Cardiac fibroblast (primary cell): ENCODE measurements at regions not wholly inside any gene's neighbourhood (a gene's known extent, or its start where the extent isn't known, plus 50 kb on each side); places are given as distances from the start of the nearest gene placed in this dataset.

ENCODE experiments used
- DNase-seq, 2 donors: peaks; one replicate each; pipeline versions ENCODE4 v3.0.0 to v3.0.0-alpha.2; 2010; ENCODE audit warnings: low read depth in 2 of 2
- H3K4me3 ChIP-seq, 2 donors: replicated peaks in 1 of 2; 1 replicate in 1 of 2; 2 replicates in 1 of 2; pipeline ENCODE4 v1.5.1; 2011; ENCODE audit warnings: low read depth in 2 of 2, low read length in 2 of 2, mild to moderate bottlenecking in 2 of 2, moderate library complexity in 1 of 2
- TF ChIP-seq, protein P1 (sequence below): IDR thresholded peaks from one replicate; pipeline ENCODE4 v1.5.1; 2011; ENCODE audit warnings: low read depth, mild to moderate bottlenecking, low read length, inconsistent platforms

- peak; percentile 23 to 46 for DNase-seq
- no peak overlapping the region for H3K4me3 ChIP-seq
- TF ChIP-seq, protein P1, sequence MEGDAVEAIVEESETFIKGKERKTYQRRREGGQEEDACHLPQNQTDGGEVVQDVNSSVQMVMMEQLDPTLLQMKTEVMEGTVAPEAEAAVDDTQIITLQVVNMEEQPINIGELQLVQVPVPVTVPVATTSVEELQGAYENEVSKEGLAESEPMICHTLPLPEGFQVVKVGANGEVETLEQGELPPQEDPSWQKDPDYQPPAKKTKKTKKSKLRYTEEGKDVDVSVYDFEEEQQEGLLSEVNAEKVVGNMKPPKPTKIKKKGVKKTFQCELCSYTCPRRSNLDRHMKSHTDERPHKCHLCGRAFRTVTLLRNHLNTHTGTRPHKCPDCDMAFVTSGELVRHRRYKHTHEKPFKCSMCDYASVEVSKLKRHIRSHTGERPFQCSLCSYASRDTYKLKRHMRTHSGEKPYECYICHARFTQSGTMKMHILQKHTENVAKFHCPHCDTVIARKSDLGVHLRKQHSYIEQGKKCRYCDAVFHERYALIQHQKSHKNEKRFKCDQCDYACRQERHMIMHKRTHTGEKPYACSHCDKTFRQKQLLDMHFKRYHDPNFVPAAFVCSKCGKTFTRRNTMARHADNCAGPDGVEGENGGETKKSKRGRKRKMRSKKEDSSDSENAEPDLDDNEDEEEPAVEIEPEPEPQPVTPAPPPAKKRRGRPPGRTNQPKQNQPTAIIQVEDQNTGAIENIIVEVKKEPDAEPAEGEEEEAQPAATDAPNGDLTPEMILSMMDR: no peak
These were observed 144.7 kb upstream of the IRX3 start for GRCh38 chr16:54431041-54431996.

- DNase-seq: peak; percentile 57 to 59
- TF ChIP-seq, protein P1: no peak
- no peak overlapping the region for H3K4me3 ChIP-seq
These were observed 144.0 kb upstream of the IRX3 start for GRCh38 chr16:54430491-54431030.

DNA sequence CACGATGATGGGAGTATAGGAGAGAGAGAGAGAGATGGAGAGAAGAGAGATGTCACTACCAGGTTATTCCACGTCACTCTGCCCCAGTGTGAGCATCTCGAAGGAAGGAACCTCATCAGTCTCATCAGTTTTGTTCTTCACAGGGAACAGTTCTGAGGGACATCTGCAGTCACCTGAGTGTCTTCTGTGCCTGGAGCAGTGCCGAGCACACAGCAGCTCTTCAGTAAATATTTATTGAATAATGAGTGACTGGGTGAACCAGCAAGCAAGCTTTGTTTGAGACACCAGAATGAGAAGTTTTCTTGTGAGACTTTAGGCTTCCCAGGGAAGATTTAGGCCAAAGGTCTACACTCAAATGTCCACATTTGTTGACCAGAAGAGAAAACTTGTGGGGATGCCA, 142.4 kb upstream of the IRX3 start:
- no peak for DNase-seq
- TF ChIP-seq, protein P1: no peak
- no peak overlapping the region for H3K4me3 ChIP-seq

DNA sequence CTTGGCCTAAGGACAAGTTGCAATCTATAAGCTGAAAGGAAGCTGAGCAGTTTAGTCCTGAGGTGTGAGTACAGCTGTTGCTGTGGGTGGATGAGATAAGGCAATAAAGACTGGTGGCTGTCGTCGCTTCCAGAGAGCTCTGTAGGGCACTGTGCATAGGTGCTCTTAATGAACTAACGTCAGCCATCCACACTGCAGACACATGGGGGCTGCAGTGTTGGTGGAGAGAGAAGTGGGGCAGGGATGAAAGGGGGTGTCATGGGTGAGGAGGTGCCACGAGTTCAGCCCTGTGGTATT, 139.9 kb upstream of the IRX3 start:
- no peak overlapping the region for H3K4me3 ChIP-seq
- TF ChIP-seq, protein P1: no peak
- DNase-seq: no peak

DNA sequence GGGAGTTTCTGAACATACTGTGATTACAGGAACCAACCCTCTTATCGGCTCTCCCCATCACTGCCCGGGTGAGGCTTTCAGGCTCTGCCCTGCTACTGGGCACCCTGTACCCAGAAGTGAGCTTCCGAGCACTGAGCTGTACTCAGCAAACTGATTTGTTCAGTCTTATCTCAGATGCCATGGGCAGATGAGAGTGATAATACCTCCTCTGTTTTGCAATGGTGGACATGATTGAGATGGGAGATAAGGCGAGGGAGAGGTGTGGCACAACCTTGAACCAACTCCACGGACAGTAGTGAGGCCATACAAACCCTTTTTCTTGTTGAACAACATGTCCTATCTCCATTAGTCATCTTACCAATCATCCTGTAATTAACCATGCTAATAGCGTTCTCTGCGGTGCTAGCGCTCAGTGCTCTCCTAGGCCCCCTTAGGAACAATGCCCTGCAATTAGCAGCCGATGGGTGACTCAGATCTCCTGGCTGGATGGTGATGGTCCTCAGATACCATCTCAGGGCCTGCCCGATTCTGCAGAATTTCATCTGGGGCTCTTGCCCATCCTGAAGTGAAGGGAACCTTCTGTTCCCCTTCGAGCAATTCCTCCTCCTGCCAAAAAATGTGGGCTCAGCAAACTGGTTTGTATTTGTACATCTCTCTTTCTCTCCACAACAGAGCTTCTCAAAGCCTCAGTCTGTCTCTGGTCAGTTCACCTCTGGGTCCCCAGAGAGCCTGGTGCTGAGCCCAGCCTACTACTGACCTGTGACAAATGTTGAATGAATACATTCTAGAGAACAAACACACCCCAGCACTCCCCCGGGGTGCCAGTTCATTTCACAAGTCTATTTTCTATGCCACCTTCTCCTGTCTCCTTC, 139.3 kb upstream of the IRX3 start:
- H3K4me3 ChIP-seq: no peak overlapping the region
- no peak for DNase-seq
- TF ChIP-seq, protein P1: no peak

GRCh38 chr16:54425068-54425467, 138.5 kb upstream of the IRX3 start:
- DNase-seq: no peak
- TF ChIP-seq, protein P1: no peak
- H3K4me3 ChIP-seq: no peak overlapping the region
